WTC11 (cell line): ENCODE measurements at regions not wholly inside any gene's neighbourhood (a gene's known extent, or its start where the extent isn't known, plus 50 kb on each side); places are given as distances from the start of the nearest gene placed in this dataset.

ENCODE experiments used
- ATAC-seq: fragments of 200-7000 bp; cut with Tn5 transposase; 2 replicates; pipeline ENCODE4 v1.10.0; 2021; ENCODE audit warnings: mild to moderate bottlenecking, moderate library complexity
- CTCF ChIA-PET: fragments of 300-600 bp; sonication (Branson Sonifier 250); formaldehyde crosslinking; loops from one replicate; lab custom pipeline; 2021; ENCODE audit warnings: antibody characterized with exemption; lab: Charles Lee
- POLR2A ChIA-PET: fragments of 350-600 bp; sonication (Branson Sonifier 250); formaldehyde crosslinking; loops from one replicate; lab custom pipeline; 2021; ENCODE audit warnings: antibody characterized with exemption; lab: Charles Lee
- DNase-seq: peaks from one replicate; pipeline ENCODE4 v3.0.0; 2021; ENCODE audit warnings: low spot score
- H3K27ac Mint-ChIP-seq: 2 replicates; pipeline ENCODE4 v1.8.0; 2021; ENCODE audit warnings: mixed read lengths
- H3K27me3 Mint-ChIP-seq: 2 replicates; pipeline ENCODE4 v1.8.0; 2021; ENCODE audit warnings: low read depth, mild to moderate bottlenecking, moderate library complexity, mixed read lengths
- H3K36me3 Mint-ChIP-seq: 2 replicates; pipeline ENCODE4 v1.8.0; 2021; ENCODE audit warnings: mixed read lengths
- H3K4me1 Mint-ChIP-seq: 2 replicates; pipeline ENCODE4 v1.8.0; 2022; ENCODE audit warnings: mixed read lengths
- H3K4me3 Mint-ChIP-seq: 2 replicates; pipeline ENCODE4 v1.8.0; 2021; ENCODE audit warnings: mild to moderate bottlenecking, moderate library complexity, mixed read lengths
- H3K9me3 Mint-ChIP-seq: 2 replicates; pipeline ENCODE4 v1.8.0; 2021; ENCODE audit warnings: mixed read lengths
- CREB1 ChIP-seq: sonication (generic); formaldehyde crosslinking; IDR thresholded peaks from 2 replicates; pipeline ENCODE4 v1.8.0; 2023; ENCODE audit warnings: mild to moderate bottlenecking, missing genetic modification reagents
- ETV6 ChIP-seq: sonication (generic); formaldehyde crosslinking; IDR thresholded peaks from 2 replicates; pipeline ENCODE4 v1.8.1; 2022; ENCODE audit warnings: mild to moderate bottlenecking, missing genetic modification reagents
- GRHL2 ChIP-seq: fragments of 250-450 bp; sonication (Bioruptor Pico); IDR thresholded peaks from 2 replicates; pipeline ENCODE4 v1.8.0; 2022; ENCODE audit warnings: mild to moderate bottlenecking, moderate library complexity; ENCODE audit not compliant: insufficient replicate concordance, severe bottlenecking
- IRF2 ChIP-seq: sonication (generic); formaldehyde crosslinking; IDR thresholded peaks from 2 replicates; pipeline ENCODE4 v1.8.0; 2022; ENCODE audit warnings: low read depth, missing genetic modification reagents, borderline replicate concordance
- JUN ChIP-seq: sonication (generic); formaldehyde crosslinking; IDR thresholded peaks from 2 replicates; pipeline ENCODE4 v1.8.0; 2023; ENCODE audit warnings: mild to moderate bottlenecking, missing genetic modification reagents
- MYBL2 ChIP-seq: sonication (generic); formaldehyde crosslinking; IDR thresholded peaks from 2 replicates; pipeline ENCODE4 v1.8.1; 2023; ENCODE audit warnings: mild to moderate bottlenecking, moderate library complexity, missing genetic modification reagents
- NFYB ChIP-seq: sonication (generic); formaldehyde crosslinking; conservative IDR thresholded peaks from 2 replicates; pipeline ENCODE4 v1.8.0; 2022; ENCODE audit warnings: low read depth, missing genetic modification reagents
- NR1H2 ChIP-seq: sonication (generic); formaldehyde crosslinking; IDR thresholded peaks from 2 replicates; pipeline ENCODE4 v1.9.0; 2021; ENCODE audit warnings: mild to moderate bottlenecking, moderate library complexity, missing genetic modification reagents
- NR3C1 ChIP-seq: sonication (generic); formaldehyde crosslinking; conservative IDR thresholded peaks from 2 replicates; pipeline ENCODE4 v1.8.1; 2023; ENCODE audit warnings: low read depth, mild to moderate bottlenecking, missing genetic modification reagents
- OVOL2 ChIP-seq: fragments of 250-450 bp; sonication (Bioruptor Pico); IDR thresholded peaks from 2 replicates; pipeline ENCODE4 v1.9.0; 2021; ENCODE audit warnings: mild to moderate bottlenecking, borderline replicate concordance
- RELA ChIP-seq: sonication (generic); formaldehyde crosslinking; IDR thresholded peaks from 2 replicates; pipeline ENCODE4 v1.8.1; 2022; ENCODE audit warnings: missing genetic modification reagents, mild to moderate bottlenecking, borderline replicate concordance
- SMAD3 ChIP-seq: sonication (generic); formaldehyde crosslinking; IDR thresholded peaks from 2 replicates; pipeline ENCODE4 v1.8.0; 2022; ENCODE audit warnings: missing genetic modification reagents, mild to moderate bottlenecking, borderline replicate concordance
- SMAD4 ChIP-seq: sonication (generic); formaldehyde crosslinking; IDR thresholded peaks from 2 replicates; pipeline ENCODE4 v1.8.0; 2022; ENCODE audit warnings: mild to moderate bottlenecking, missing genetic modification reagents
- TCF7 ChIP-seq: sonication (generic); formaldehyde crosslinking; IDR thresholded peaks from 2 replicates; pipeline ENCODE4 v1.8.0; 2022; ENCODE audit warnings: mild to moderate bottlenecking, low read depth, missing genetic modification reagents, moderate library complexity
- TEAD1 ChIP-seq: sonication (generic); formaldehyde crosslinking; IDR thresholded peaks from 2 replicates; pipeline ENCODE4 v1.8.0; 2022; ENCODE audit warnings: mild to moderate bottlenecking, missing genetic modification reagents
- TEAD4 ChIP-seq: sonication (generic); formaldehyde crosslinking; IDR thresholded peaks from 2 replicates; pipeline ENCODE4 v1.8.0; 2022; ENCODE audit warnings: mild to moderate bottlenecking, missing genetic modification reagents
- TP53 ChIP-seq: sonication (generic); formaldehyde crosslinking; IDR thresholded peaks from 2 replicates; pipeline ENCODE4 v1.8.1; 2023; ENCODE audit warnings: mild to moderate bottlenecking, missing genetic modification reagents
- ZNF138 ChIP-seq: sonication (generic); formaldehyde crosslinking; conservative IDR thresholded peaks from 2 replicates; pipeline ENCODE4 v1.8.1; 2022; ENCODE audit warnings: mild to moderate bottlenecking, moderate library complexity, missing genetic modification reagents
- ZNF219 ChIP-seq: sonication (generic); formaldehyde crosslinking; IDR thresholded peaks from 2 replicates; pipeline ENCODE4 v1.8.0; 2023; ENCODE audit warnings: missing genetic modification reagents, mild to moderate bottlenecking, borderline replicate concordance
- TF ChIP-seq, protein P1 (sequence below): sonication (generic); formaldehyde crosslinking; IDR thresholded peaks from 2 replicates; pipeline ENCODE4 v1.8.0; 2022; ENCODE audit warnings: mild to moderate bottlenecking, missing genetic modification reagents
- TF ChIP-seq, protein P2 (sequence below): fragments of 250-450 bp; sonication (Bioruptor Pico); conservative IDR thresholded peaks from 2 replicates; pipeline ENCODE4 v1.9.0; 2021; ENCODE audit warnings: mild to moderate bottlenecking
- TF ChIP-seq, protein P3 (sequence below): fragments of 250-450 bp; sonication (Bioruptor Pico); IDR thresholded peaks from 2 replicates; pipeline ENCODE4 v1.9.0; 2021; ENCODE audit warnings: moderate library complexity, mild to moderate bottlenecking, inconsistent platforms, borderline replicate concordance
- TF ChIP-seq, protein P4 (sequence below): sonication (generic); formaldehyde crosslinking; IDR thresholded peaks from 2 replicates; pipeline ENCODE4 v1.8.1; 2023; ENCODE audit warnings: mild to moderate bottlenecking, missing genetic modification reagents, moderate library complexity

DNA sequence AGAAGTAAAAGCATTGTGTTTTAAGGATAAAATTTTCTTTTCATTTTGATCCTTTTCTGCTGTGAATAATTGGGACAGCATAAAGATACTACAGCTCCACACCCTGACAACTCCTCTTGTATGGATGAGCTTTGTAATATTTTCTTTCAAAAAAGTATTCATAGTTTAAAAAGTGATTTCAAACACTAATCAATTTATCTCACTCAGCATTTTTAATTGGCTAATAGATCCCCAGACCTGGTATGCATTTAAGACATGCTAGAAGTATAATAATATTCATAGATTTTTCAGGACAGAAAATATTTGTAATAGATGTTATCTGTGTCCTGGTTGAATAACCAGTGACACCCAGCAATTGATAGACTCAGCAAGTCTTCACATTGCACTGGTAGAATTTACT lies 510.7 kb downstream of the RIT2 start:
- POLR2A ChIA-PET, result no interaction called here
- H3K27me3 Mint-ChIP-seq, result no peaks in the 10 kb centered on the region

DNA sequence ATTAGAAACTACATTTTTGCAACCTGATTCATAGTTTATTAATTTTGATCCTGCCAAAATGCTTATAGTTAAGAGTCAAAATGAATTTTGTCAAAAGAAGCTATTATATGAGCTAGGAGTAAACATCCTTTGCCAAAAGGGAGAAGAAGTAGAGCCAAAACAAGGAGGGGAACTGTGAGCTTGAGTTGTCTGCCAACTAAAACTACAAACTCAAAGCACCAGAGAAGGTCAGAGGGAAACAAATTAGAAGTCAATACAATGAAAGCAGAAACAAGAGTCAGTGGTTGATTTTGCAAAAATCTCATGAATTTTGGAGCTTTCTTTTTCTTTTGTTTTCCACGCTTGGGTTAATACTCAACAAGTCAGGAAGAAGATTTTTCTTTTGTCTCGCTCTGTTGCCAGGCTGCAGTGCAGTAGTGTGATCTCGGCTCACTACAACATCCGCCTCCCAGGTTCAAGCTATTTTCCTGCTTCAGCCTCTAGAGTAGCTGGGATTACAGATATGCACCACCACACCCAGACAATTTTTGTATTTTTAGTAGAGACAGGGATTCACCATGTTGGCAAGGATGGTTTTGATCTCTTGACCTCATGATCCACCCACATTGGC lies 508.5 kb downstream of the RIT2 start:
- H3K27ac Mint-ChIP-seq, result no peak overlapping the region
- no peaks in the 10 kb centered on the region for H3K27me3 Mint-ChIP-seq
- ATAC-seq (no peak), DNase-seq (no peak)
- peaks cover 14% of the 10 kb centered on the region for H3K9me3 Mint-ChIP-seq
- ChIA-PET POLR2A (no interaction called here), CTCF (interaction anchor here (1.9 kb wide), 1 partner anchor 11 kb away, joined by 9 read pairs; no protein-coding TSS in a partner anchor)
- H3K4me3 Mint-ChIP-seq, result no peak overlapping the region
- TF ChIP-seq TEAD4 (CRISPR knock-in tag), result no peak
- TF ChIP-seq NFYB (CRISPR knock-in tag), result no peak
- H3K4me1 Mint-ChIP-seq, result no peaks in the 10 kb centered on the region
- H3K36me3 Mint-ChIP-seq, result peaks cover 8% of the 10 kb centered on the region; the same call in 1 of the 2 replicates

More for the DNA sequence above, 510.7 kb downstream of the RIT2 start:
- no peak for ATAC-seq
- Mint-ChIP-seq H3K4me3 (no peak overlapping the region), H3K4me1 (peaks cover 3% of the 10 kb centered on the region; the same call in 1 of the 2 replicates)
- TF ChIP-seq ZNF219 (CRISPR knock-in tag) (no peak), ZNF138 (CRISPR knock-in tag) (no peak), SMAD3 (CRISPR knock-in tag) (no peak)
- TF ChIP-seq, protein P1, sequence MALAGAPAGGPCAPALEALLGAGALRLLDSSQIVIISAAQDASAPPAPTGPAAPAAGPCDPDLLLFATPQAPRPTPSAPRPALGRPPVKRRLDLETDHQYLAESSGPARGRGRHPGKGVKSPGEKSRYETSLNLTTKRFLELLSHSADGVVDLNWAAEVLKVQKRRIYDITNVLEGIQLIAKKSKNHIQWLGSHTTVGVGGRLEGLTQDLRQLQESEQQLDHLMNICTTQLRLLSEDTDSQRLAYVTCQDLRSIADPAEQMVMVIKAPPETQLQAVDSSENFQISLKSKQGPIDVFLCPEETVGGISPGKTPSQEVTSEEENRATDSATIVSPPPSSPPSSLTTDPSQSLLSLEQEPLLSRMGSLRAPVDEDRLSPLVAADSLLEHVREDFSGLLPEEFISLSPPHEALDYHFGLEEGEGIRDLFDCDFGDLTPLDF (CRISPR knock-in tag), result no peak
- TF ChIP-seq, all 79 proteins: peak for 0
- CTCF ChIA-PET, result interaction anchor here (1.4 kb wide), 1 partner anchor 9 kb away, joined by 6 read pairs; no protein-coding TSS in a partner anchor
- Mint-ChIP-seq H3K36me3 (peaks cover 8% of the 10 kb centered on the region; the same call in 1 of the 2 replicates), H3K27ac (no peak overlapping the region), H3K9me3 (peaks cover 14% of the 10 kb centered on the region)
- no peak for DNase-seq

DNA sequence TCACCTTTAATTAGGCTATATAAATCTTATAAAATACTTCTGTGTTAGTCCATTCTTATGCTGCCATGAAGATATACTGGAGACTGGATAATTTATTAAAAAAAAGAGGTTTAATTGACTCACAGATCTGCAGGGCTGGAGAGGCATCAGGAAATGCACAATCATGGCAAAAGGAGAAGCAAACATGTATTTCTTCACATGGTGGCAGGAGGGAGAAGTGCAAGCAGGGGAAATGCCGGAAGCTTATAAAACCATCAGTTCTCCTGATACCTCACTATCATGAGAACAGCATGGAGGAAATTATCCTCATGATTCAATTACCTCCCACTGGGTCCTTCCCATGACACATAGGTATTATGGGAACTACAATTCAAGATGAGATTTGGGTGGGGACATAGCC lies 504.4 kb downstream of the RIT2 start:
- POLR2A ChIA-PET, result no interaction called here

More for the DNA sequence above, 504.4 kb downstream of the RIT2 start:
- peaks cover 5% of the 10 kb centered on the region; the same call in 1 of the 2 replicates for H3K36me3 Mint-ChIP-seq
- no peaks in the 10 kb centered on the region for H3K27me3 Mint-ChIP-seq
- H3K9me3 Mint-ChIP-seq, result peaks cover 7% of the 10 kb centered on the region
- DNase-seq, result no peak
- H3K4me1 Mint-ChIP-seq, result no peaks in the 10 kb centered on the region
- no peak for ATAC-seq
- H3K4me3 Mint-ChIP-seq, result no peak overlapping the region
- CTCF ChIA-PET, result interaction anchor here (0.9 kb wide), 1 partner anchor 15 kb away, joined by 5 read pairs; no protein-coding TSS in a partner anchor
- H3K27ac Mint-ChIP-seq, result no peak overlapping the region
- TF ChIP-seq ETV6 (CRISPR knock-in tag), result no peak
- TF ChIP-seq NR3C1 (CRISPR knock-in tag), result no peak
- TF ChIP-seq IRF2, result no peak
- TF ChIP-seq, protein P2, sequence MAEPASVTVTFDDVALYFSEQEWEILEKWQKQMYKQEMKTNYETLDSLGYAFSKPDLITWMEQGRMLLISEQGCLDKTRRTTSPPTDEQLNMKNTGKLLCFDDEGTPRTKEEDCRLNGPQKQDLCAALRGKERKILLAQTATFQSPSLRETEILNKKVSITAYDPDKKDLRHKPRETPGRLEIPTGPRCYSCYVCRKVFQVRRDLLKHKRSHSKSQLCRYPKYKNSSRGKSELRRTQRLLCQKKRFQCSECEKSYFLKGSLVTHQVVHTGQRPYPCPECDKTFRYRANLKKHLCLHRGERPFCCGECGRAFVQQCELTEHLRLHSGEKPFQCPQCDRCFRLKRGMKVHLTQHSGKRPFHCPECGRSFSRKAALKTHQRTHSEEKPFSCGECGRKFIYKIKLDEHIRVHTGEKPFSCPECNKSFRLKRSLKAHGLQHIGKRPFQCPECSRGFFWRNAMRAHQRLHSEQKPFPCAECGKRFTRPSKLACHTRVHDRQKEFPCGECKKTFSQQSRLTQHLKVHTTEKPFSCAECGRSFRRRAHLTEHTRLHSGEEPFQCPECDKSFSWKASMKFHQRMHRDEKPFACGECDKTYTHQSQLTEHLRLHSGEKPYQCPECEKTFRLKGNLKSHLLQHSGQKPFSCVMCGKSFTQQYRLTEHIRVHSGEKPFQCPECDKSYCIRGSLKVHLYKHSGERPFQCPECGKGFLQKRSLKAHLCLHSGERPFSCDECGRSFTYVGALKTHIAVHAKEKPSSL (CRISPR knock-in tag), result no peak
- TF ChIP-seq TEAD1, result no peak
- TF ChIP-seq GRHL2 (CRISPR knock-in tag), result no peak
- TF ChIP-seq ZNF138 (CRISPR knock-in tag), result no peak
- TF ChIP-seq, protein P3, sequence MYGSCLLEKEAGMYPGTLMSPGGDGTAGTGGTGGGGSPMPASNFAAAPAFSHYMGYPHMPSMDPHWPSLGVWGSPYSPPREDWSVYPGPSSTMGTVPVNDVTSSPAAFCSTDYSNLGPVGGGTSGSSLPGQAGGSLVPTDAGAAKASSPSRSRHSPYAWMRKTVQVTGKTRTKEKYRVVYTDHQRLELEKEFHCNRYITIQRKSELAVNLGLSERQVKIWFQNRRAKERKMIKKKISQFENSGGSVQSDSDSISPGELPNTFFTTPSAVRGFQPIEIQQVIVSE (CRISPR knock-in tag), result no peak
- TF ChIP-seq OVOL2 (CRISPR knock-in tag), result no peak
- no peak for TF ChIP-seq RELA (CRISPR knock-in tag)
- no peak for TF ChIP-seq ZNF219 (CRISPR knock-in tag)
- TF ChIP-seq CREB1, result no peak
- TF ChIP-seq, protein P4, sequence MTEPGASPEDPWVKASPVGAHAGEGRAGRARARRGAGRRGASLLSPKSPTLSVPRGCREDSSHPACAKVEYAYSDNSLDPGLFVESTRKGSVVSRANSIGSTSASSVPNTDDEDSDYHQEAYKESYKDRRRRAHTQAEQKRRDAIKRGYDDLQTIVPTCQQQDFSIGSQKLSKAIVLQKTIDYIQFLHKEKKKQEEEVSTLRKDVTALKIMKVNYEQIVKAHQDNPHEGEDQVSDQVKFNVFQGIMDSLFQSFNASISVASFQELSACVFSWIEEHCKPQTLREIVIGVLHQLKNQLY (CRISPR knock-in tag), result no peak
- no peak for TF ChIP-seq MYBL2 (CRISPR knock-in tag)
- no peak for TF ChIP-seq TP53 (CRISPR knock-in tag)
- no peak for TF ChIP-seq TCF7 (CRISPR knock-in tag)
- TF ChIP-seq SMAD4 (CRISPR knock-in tag), result no peak
- TF ChIP-seq NR1H2 (CRISPR knock-in tag), result no peak
- no peak for TF ChIP-seq NFYB (CRISPR knock-in tag)
- TF ChIP-seq JUN (CRISPR knock-in tag), result no peak
